Neural progenitor cell (in vitro differentiated cells): ENCODE measurements at regions not wholly inside any gene's neighbourhood (a gene's known extent, or its start where the extent isn't known, plus 50 kb on each side); places are given as distances from the start of the nearest gene placed in this dataset.

ENCODE experiments used
- EZH2 ChIP-seq: fragments of 200-600 bp; sonication (generic); IDR thresholded peaks from 2 replicates; pipeline ENCODE4 v1.6.1; 2017; ENCODE audit warnings: antibody characterized with exemption, mild to moderate bottlenecking, moderate library complexity
- EZH2phosphoT487 ChIP-seq: fragments of 200-600 bp; sonication (generic); IDR thresholded peaks from 2 replicates; pipeline ENCODE4 v1.6.1; 2017; ENCODE audit warnings: antibody characterized with exemption
- TF ChIP-seq, protein P1 (sequence below): fragments of 200-600 bp; sonication (generic); IDR thresholded peaks from 2 replicates; pipeline ENCODE4 v1.5.1; 2017; ENCODE audit warnings: antibody characterized with exemption, mild to moderate bottlenecking

DNA sequence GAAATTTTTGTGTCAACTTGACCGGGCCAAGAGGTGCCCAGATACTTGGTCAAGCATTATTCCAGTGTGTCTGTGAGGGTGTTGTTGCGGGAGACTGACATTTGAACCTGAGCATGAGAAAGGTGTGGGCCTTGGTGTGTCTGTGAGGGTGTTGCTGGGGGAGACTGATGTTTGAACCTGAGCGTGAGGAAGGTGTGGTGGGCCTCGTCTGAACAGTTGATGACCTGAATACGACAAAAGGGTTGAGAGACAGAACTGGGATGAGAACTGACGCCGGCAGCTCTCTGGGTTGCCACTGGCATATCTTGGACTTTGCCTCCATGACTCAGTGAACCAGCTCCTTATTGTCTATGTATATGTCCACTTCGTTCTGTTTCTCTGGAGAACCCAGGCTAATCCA, 240.5 kb downstream of the ERMARD start:
- TF ChIP-seq, protein P1, sequence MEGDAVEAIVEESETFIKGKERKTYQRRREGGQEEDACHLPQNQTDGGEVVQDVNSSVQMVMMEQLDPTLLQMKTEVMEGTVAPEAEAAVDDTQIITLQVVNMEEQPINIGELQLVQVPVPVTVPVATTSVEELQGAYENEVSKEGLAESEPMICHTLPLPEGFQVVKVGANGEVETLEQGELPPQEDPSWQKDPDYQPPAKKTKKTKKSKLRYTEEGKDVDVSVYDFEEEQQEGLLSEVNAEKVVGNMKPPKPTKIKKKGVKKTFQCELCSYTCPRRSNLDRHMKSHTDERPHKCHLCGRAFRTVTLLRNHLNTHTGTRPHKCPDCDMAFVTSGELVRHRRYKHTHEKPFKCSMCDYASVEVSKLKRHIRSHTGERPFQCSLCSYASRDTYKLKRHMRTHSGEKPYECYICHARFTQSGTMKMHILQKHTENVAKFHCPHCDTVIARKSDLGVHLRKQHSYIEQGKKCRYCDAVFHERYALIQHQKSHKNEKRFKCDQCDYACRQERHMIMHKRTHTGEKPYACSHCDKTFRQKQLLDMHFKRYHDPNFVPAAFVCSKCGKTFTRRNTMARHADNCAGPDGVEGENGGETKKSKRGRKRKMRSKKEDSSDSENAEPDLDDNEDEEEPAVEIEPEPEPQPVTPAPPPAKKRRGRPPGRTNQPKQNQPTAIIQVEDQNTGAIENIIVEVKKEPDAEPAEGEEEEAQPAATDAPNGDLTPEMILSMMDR, result no peak
- TF ChIP-seq EZH2phosphoT487 (no peak), EZH2 (no peak)
